Lower leg skin (tissue), 3 donors: ENCODE measurements at regions not wholly inside any gene's neighbourhood (a gene's known extent, or its start where the extent isn't known, plus 50 kb on each side); places are given as distances from the start of the nearest gene placed in this dataset.

Experiments used
- CTCF ChIP-seq, 3 donors: fragments of 450-650 bp; IDR thresholded peaks; one replicate each; pipeline ENCODE4 v1.5.1; 2016; ENCODE audit warnings: antibody characterized with exemption in 3 of 3, mild to moderate bottlenecking in 3 of 3, moderate library complexity in 2 of 3
- POLR2A ChIP-seq, 2 donors: fragments of 450-650 bp; IDR thresholded peaks; one replicate each; pipeline ENCODE4 v1.6.1; 2016 to 2017; ENCODE audit warnings: antibody characterized with exemption in 2 of 2, mild to moderate bottlenecking in 1 of 2, moderate library complexity in 1 of 2

- TF ChIP-seq POLR2A (IDR thresholded peaks at IDR 0.05) = no peak
- no peak for TF ChIP-seq CTCF (IDR thresholded peaks at IDR 0.05)
Observed at GRCh38 chr18:24605444-24605843, 145.0 kb downstream of the HRH4 start.
